Stimulated activated naive CD4-positive, alpha-beta T cell (primary cell): ENCODE measurements at regions not wholly inside any gene's neighbourhood (a gene's known extent, or its start where the extent isn't known, plus 50 kb on each side); places are given as distances from the start of the nearest gene placed in this dataset.
"Not testable (repeated sequence)": the region's sequence is repeated elsewhere in the genome, so short reads cannot be mapped to it uniquely, and the experiment has no call there.

Experiments
- DNase-seq, 6 experiments: peaks; one replicate each; lab custom pipeline; 2025; lab: John Stamatoyannopoulos, UW

GRCh38 chr2:123485056-123485455 is 540.0 kb upstream of the CNTNAP5 start:
- DNase-seq = no peak

- DNase-seq = no peak
Measured at GRCh38 chr2:123493687-123494086, 531.4 kb upstream of the CNTNAP5 start.

GRCh38 chr2:123495241-123495640 is 529.8 kb upstream of the CNTNAP5 start:
- no peak for DNase-seq

- no peak for DNase-seq
Measured at GRCh38 chr2:123500346-123500745, 524.7 kb upstream of the CNTNAP5 start.

GRCh38 chr2:123500988-123501387 is 524.1 kb upstream of the CNTNAP5 start:
- DNase-seq = no peak

GRCh38 chr2:123502931-123503330 is 522.2 kb upstream of the CNTNAP5 start:
- no peak for DNase-seq

- no peak for DNase-seq
Measured at GRCh38 chr2:123512547-123512946, 512.5 kb upstream of the CNTNAP5 start.

- DNase-seq = no peak
Measured at GRCh38 chr2:123513351-123513750, 511.7 kb upstream of the CNTNAP5 start.

- no peak for DNase-seq
Measured at GRCh38 chr2:123514613-123515207, 510.4 kb upstream of the CNTNAP5 start.

- DNase-seq = no peak
Measured at GRCh38 chr2:123518367-123518766, 506.7 kb upstream of the CNTNAP5 start.

GRCh38 chr2:123521854-123522253 is 503.2 kb upstream of the CNTNAP5 start:
- DNase-seq = no peak

GRCh38 chr2:123522498-123522897 is 502.6 kb upstream of the CNTNAP5 start:
- DNase-seq = not testable (repeated sequence)

- DNase-seq = no peak
Measured at GRCh38 chr2:123528996-123529707, 495.9 kb upstream of the CNTNAP5 start.

GRCh38 chr2:123530004-123530403 is 495.1 kb upstream of the CNTNAP5 start:
- no peak for DNase-seq

GRCh38 chr2:123532126-123532525 is 493.0 kb upstream of the CNTNAP5 start:
- DNase-seq = no peak

- no peak for DNase-seq
Measured at GRCh38 chr2:123532994-123533393, 492.1 kb upstream of the CNTNAP5 start.

- no peak for DNase-seq
Measured at GRCh38 chr2:123540291-123540690, 484.8 kb upstream of the CNTNAP5 start.

GRCh38 chr2:123546353-123546752 is 478.7 kb upstream of the CNTNAP5 start:
- no peak for DNase-seq

- no peak for DNase-seq
Measured at GRCh38 chr2:123563515-123563914, 461.6 kb upstream of the CNTNAP5 start.

GRCh38 chr2:123566291-123566946 is 458.7 kb upstream of the CNTNAP5 start:
- DNase-seq = no peak

GRCh38 chr2:123578016-123578415 is 447.1 kb upstream of the CNTNAP5 start:
- no peak for DNase-seq

GRCh38 chr2:123596621-123597020 is 428.5 kb upstream of the CNTNAP5 start:
- no peak for DNase-seq

- no peak for DNase-seq
Measured at GRCh38 chr2:123597988-123598387, 427.1 kb upstream of the CNTNAP5 start.
